ENCODE measurements at regions not wholly inside any gene's neighbourhood (a gene's known extent, or its start where the extent isn't known, plus 50 kb on each side); places are given as distances from the start of the nearest gene placed in this dataset.

GRCh38 chr6:95815389-95816056, 200.3 kb upstream of the FUT9 start:
- no peak overlapping the region for H3K27ac ChIP-seq (replicated peaks; ENCODE audit: low read length)
- no peak overlapping the region for H4K8ac ChIP-seq (ENCODE audit: low read depth, low read length)
- no peak overlapping the region for H2AFZ ChIP-seq (ENCODE audit: low read length)
- H2BK5ac ChIP-seq (ENCODE audit: low read length): no peak overlapping the region
- H4K91ac ChIP-seq (ENCODE audit: low read depth, low read length, poor library complexity): no peak overlapping the region
- H2AK5ac ChIP-seq (ENCODE audit: low read depth, low read length): no peak overlapping the region
- no peak overlapping the region for H3K4ac ChIP-seq (ENCODE audit: low read length)
- no peak for DNase-seq (ENCODE audit: low spot score)
- no peaks in the 10 kb centered on the region for H3K9me3 ChIP-seq (replicated peaks in 1 of 2; ENCODE audit: control insufficient read depth in 2 of 2, insufficient read depth in 1 of 2, low read depth in 1 of 2, low read length in 2 of 2)
- no peak overlapping the region for H3K4me3 ChIP-seq (ENCODE audit: low read length in 2 of 2)
- H3K4me2 ChIP-seq (ENCODE audit: insufficient read depth, low read length, poor library complexity, severe bottlenecking): no peak overlapping the region
- WGBS, 2 donors (ENCODE audit: extremely low coverage in 2 of 2, insufficient read length in 2 of 2, insufficient replicate concordance in 1 of 2): no CpG with 5 or more reads among the region's 3 CpGs
- H3K36me3 ChIP-seq (replicated peaks in 1 of 2; ENCODE audit: control insufficient read depth in 2 of 2, insufficient read depth in 2 of 2, low read length in 2 of 2): no peaks in the 10 kb centered on the region
- H3K9ac ChIP-seq (ENCODE audit: low read depth, low read length, poor library complexity): no peak overlapping the region
- no peak overlapping the region for H2BK15ac ChIP-seq (ENCODE audit: low read length)
- no peaks in the 10 kb centered on the region for H3K79me1 ChIP-seq (ENCODE audit: low read depth, low read length)
- H3K18ac ChIP-seq (ENCODE audit: low read length): no peak overlapping the region
- no peak overlapping the region for H3K14ac ChIP-seq (ENCODE audit: low read length)
- no peak overlapping the region for H3K23ac ChIP-seq (ENCODE audit: low read depth, low read length, poor library complexity)
- no peak overlapping the region for H2BK120ac ChIP-seq (ENCODE audit: low read depth, low read length)
- no peaks in the 10 kb centered on the region for H3K4me1 ChIP-seq (ENCODE audit: control insufficient read depth in 2 of 2, insufficient read depth in 1 of 2, low read depth in 1 of 2, low read length in 2 of 2)
- no peak overlapping the region for H2BK12ac ChIP-seq (ENCODE audit: low read length)
- H3K27me3 ChIP-seq (ENCODE audit: control insufficient read depth in 3 of 3, insufficient read depth in 3 of 3, low read depth in 1 of 3, low read length in 3 of 3): no peaks in the 10 kb centered on the region

GRCh38 chr6:95819461-95819860, 196.3 kb upstream of the FUT9 start:
- no peak overlapping the region for H4K91ac ChIP-seq (ENCODE audit: low read depth, low read length, poor library complexity)
- H4K8ac ChIP-seq (ENCODE audit: low read depth, low read length): no peak overlapping the region
- no peak overlapping the region for H2BK12ac ChIP-seq (ENCODE audit: low read length)
- H3K4ac ChIP-seq (ENCODE audit: low read length): no peak overlapping the region
- no peak overlapping the region for H3K23ac ChIP-seq (ENCODE audit: low read depth, low read length, poor library complexity)
- no peak overlapping the region for H2AK5ac ChIP-seq (ENCODE audit: low read depth, low read length)
- H3K79me1 ChIP-seq (ENCODE audit: low read depth, low read length): no peaks in the 10 kb centered on the region
- H3K4me3 ChIP-seq (ENCODE audit: low read length in 2 of 2): no peak overlapping the region
- H2BK5ac ChIP-seq (ENCODE audit: low read length): no peak overlapping the region
- no peak overlapping the region for H2BK120ac ChIP-seq (ENCODE audit: low read depth, low read length)
- H3K18ac ChIP-seq (ENCODE audit: low read length): peak overlapping the region; percentile 11
- DNase-seq (ENCODE audit: low spot score): no peak
- no peak overlapping the region for H2BK15ac ChIP-seq (ENCODE audit: low read length)
- no CpG with 5 or more reads among the region's 4 CpGs for WGBS, 2 donors (ENCODE audit: extremely low coverage in 2 of 2, insufficient read length in 2 of 2, insufficient replicate concordance in 1 of 2)
- H3K14ac ChIP-seq (ENCODE audit: low read length): no peak overlapping the region
- H3K4me2 ChIP-seq (ENCODE audit: insufficient read depth, low read length, poor library complexity, severe bottlenecking): no peak overlapping the region
- H2AFZ ChIP-seq (ENCODE audit: low read length): no peak overlapping the region
- H3K27me3 ChIP-seq (ENCODE audit: control insufficient read depth in 3 of 3, insufficient read depth in 3 of 3, low read depth in 1 of 3, low read length in 3 of 3): no peaks in the 10 kb centered on the region
- H3K36me3 ChIP-seq (replicated peaks in 1 of 2; ENCODE audit: control insufficient read depth in 2 of 2, insufficient read depth in 2 of 2, low read length in 2 of 2): no peaks in the 10 kb centered on the region
- no peak overlapping the region for H3K27ac ChIP-seq (replicated peaks; ENCODE audit: low read length)
- no peak overlapping the region for H3K9ac ChIP-seq (ENCODE audit: low read depth, low read length, poor library complexity)
- no peaks in the 10 kb centered on the region for H3K9me3 ChIP-seq (replicated peaks in 1 of 2; ENCODE audit: control insufficient read depth in 2 of 2, insufficient read depth in 1 of 2, low read depth in 1 of 2, low read length in 2 of 2)
- H3K4me1 ChIP-seq (ENCODE audit: control insufficient read depth in 2 of 2, insufficient read depth in 1 of 2, low read depth in 1 of 2, low read length in 2 of 2): no peaks in the 10 kb centered on the region

- no peak overlapping the region for H3K14ac ChIP-seq (ENCODE audit: low read length)
- no peak overlapping the region for H3K4me3 ChIP-seq (ENCODE audit: low read length in 2 of 2)
- no peak overlapping the region for H3K4me2 ChIP-seq (ENCODE audit: insufficient read depth, low read length, poor library complexity, severe bottlenecking)
- H3K18ac ChIP-seq (ENCODE audit: low read length): peak overlapping the region; percentile 11
- WGBS, 2 donors (ENCODE audit: extremely low coverage in 2 of 2, insufficient read length in 2 of 2, insufficient replicate concordance in 1 of 2): no CpG with 5 or more reads among the region's 2 CpGs
- H2AK5ac ChIP-seq (ENCODE audit: low read depth, low read length): no peak overlapping the region
- H3K4me1 ChIP-seq (ENCODE audit: control insufficient read depth in 2 of 2, insufficient read depth in 1 of 2, low read depth in 1 of 2, low read length in 2 of 2): no peaks in the 10 kb centered on the region
- no peak overlapping the region for H3K27ac ChIP-seq (replicated peaks; ENCODE audit: low read length)
- no peaks in the 10 kb centered on the region for H3K9me3 ChIP-seq (replicated peaks in 1 of 2; ENCODE audit: control insufficient read depth in 2 of 2, insufficient read depth in 1 of 2, low read depth in 1 of 2, low read length in 2 of 2)
- H2BK12ac ChIP-seq (ENCODE audit: low read length): no peak overlapping the region
- no peak overlapping the region for H4K8ac ChIP-seq (ENCODE audit: low read depth, low read length)
- H3K36me3 ChIP-seq (replicated peaks in 1 of 2; ENCODE audit: control insufficient read depth in 2 of 2, insufficient read depth in 2 of 2, low read length in 2 of 2): no peaks in the 10 kb centered on the region
- no peak overlapping the region for H3K4ac ChIP-seq (ENCODE audit: low read length)
- no peak for DNase-seq (ENCODE audit: low spot score)
- H2AFZ ChIP-seq (ENCODE audit: low read length): no peak overlapping the region
- H3K27me3 ChIP-seq (ENCODE audit: control insufficient read depth in 3 of 3, insufficient read depth in 3 of 3, low read depth in 1 of 3, low read length in 3 of 3): no peaks in the 10 kb centered on the region
- H3K23ac ChIP-seq (ENCODE audit: low read depth, low read length, poor library complexity): no peak overlapping the region
- H3K79me1 ChIP-seq (ENCODE audit: low read depth, low read length): no peaks in the 10 kb centered on the region
- H2BK5ac ChIP-seq (ENCODE audit: low read length): no peak overlapping the region
- H2BK120ac ChIP-seq (ENCODE audit: low read depth, low read length): no peak overlapping the region
- no peak overlapping the region for H2BK15ac ChIP-seq (ENCODE audit: low read length)
- no peak overlapping the region for H4K91ac ChIP-seq (ENCODE audit: low read depth, low read length, poor library complexity)
- H3K9ac ChIP-seq (ENCODE audit: low read depth, low read length, poor library complexity): no peak overlapping the region
Measured at GRCh38 chr6:95819939-95820338, 195.8 kb upstream of the FUT9 start.

- H3K4me1 ChIP-seq (ENCODE audit: control insufficient read depth in 2 of 2, insufficient read depth in 1 of 2, low read depth in 1 of 2, low read length in 2 of 2): no peaks in the 10 kb centered on the region
- H3K4ac ChIP-seq (ENCODE audit: low read length): no peak overlapping the region
- H4K91ac ChIP-seq (ENCODE audit: low read depth, low read length, poor library complexity): no peak overlapping the region
- H3K14ac ChIP-seq (ENCODE audit: low read length): no peak overlapping the region
- H3K4me3 ChIP-seq (ENCODE audit: low read length in 2 of 2): no peak overlapping the region
- no peak overlapping the region for H2BK12ac ChIP-seq (ENCODE audit: low read length)
- H3K27ac ChIP-seq (replicated peaks; ENCODE audit: low read length): no peak overlapping the region
- no peak overlapping the region for H2BK120ac ChIP-seq (ENCODE audit: low read depth, low read length)
- H2AFZ ChIP-seq (ENCODE audit: low read length): no peak overlapping the region
- no peak overlapping the region for H4K8ac ChIP-seq (ENCODE audit: low read depth, low read length)
- no peak overlapping the region for H2BK5ac ChIP-seq (ENCODE audit: low read length)
- no peaks in the 10 kb centered on the region for H3K79me1 ChIP-seq (ENCODE audit: low read depth, low read length)
- H3K27me3 ChIP-seq (ENCODE audit: control insufficient read depth in 3 of 3, insufficient read depth in 3 of 3, low read depth in 1 of 3, low read length in 3 of 3): no peaks in the 10 kb centered on the region
- H3K36me3 ChIP-seq (replicated peaks in 1 of 2; ENCODE audit: control insufficient read depth in 2 of 2, insufficient read depth in 2 of 2, low read length in 2 of 2): no peaks in the 10 kb centered on the region
- no peak overlapping the region for H3K9ac ChIP-seq (ENCODE audit: low read depth, low read length, poor library complexity)
- H3K23ac ChIP-seq (ENCODE audit: low read depth, low read length, poor library complexity): no peak overlapping the region
- no peak for DNase-seq (ENCODE audit: low spot score)
- no peak overlapping the region for H2AK5ac ChIP-seq (ENCODE audit: low read depth, low read length)
- WGBS, 2 donors (ENCODE audit: extremely low coverage in 2 of 2, insufficient read length in 2 of 2, insufficient replicate concordance in 1 of 2): no CpG with 5 or more reads among the region's 3 CpGs
- H3K18ac ChIP-seq (ENCODE audit: low read length): no peak overlapping the region
- H3K9me3 ChIP-seq (replicated peaks in 1 of 2; ENCODE audit: control insufficient read depth in 2 of 2, insufficient read depth in 1 of 2, low read depth in 1 of 2, low read length in 2 of 2): no peaks in the 10 kb centered on the region
- no peak overlapping the region for H2BK15ac ChIP-seq (ENCODE audit: low read length)
- H3K4me2 ChIP-seq (ENCODE audit: insufficient read depth, low read length, poor library complexity, severe bottlenecking): no peak overlapping the region
Measured at GRCh38 chr6:95830859-95831557, 184.8 kb upstream of the FUT9 start.
